ENCODE measurements at regions not wholly inside any gene's neighbourhood (a gene's known extent, or its start where the extent isn't known, plus 50 kb on each side); places are given as distances from the start of the nearest gene placed in this dataset.

DNA sequence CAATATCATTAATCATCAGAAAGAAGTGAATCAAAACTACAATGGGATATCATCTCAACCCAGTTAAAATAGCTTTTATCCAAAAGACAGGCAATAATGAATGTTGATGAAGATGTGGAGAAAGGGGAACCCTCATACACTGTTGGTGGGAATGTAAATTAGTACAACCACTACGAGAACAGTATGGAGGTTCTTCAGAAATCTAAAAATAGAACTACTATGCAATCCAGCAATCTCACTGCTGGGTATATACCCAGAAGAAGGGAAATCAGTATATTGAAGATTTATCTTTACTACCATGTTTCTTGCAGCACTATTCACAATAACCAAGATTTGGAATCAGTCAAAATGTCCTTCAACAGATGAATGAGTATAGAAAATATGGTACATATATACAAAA lies 189.8 kb downstream of the HHIPL2 start:
- DNase-seq: no peak

DNA sequence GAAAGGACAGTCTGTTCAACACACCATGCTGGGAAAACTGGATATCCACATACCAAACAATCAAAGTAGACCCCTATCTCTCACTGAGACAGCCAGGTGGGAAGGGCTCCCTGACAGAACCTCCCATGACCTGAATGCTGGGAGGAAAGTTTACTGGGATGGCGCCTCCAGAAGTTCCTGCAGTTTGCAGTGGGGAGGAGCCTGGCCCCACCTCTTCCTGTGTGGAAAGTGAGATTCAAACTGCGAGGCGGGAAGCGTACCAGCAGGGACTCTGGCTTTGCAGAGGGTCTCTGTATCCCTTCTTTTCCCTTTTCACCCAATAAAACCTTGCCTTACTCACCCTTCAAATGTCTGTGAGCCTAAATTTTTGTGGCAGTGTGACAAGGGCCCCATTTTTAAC lies 190.7 kb downstream of the HHIPL2 start:
- no peak for DNase-seq

DNA sequence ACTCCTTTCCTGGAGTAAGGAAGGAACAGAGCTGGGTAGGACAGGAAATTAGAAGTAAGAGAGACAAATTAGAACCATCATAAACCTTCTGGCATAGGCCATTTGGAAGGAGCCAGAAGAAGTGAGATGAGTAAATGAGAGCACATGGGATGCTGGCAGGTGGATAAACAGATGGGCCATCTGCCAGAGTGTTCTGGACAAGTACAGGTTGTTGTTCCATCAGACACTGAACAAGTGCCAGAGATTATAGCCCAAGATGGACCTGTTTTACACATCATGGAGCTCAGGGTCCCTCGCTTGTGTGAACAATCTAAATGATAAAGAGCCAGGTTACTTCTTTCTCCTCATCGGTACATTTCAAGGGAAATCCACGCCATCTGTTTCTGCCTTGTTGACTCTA lies 200.3 kb downstream of the HHIPL2 start:
- DNase-seq: peak; percentile 75

DNA sequence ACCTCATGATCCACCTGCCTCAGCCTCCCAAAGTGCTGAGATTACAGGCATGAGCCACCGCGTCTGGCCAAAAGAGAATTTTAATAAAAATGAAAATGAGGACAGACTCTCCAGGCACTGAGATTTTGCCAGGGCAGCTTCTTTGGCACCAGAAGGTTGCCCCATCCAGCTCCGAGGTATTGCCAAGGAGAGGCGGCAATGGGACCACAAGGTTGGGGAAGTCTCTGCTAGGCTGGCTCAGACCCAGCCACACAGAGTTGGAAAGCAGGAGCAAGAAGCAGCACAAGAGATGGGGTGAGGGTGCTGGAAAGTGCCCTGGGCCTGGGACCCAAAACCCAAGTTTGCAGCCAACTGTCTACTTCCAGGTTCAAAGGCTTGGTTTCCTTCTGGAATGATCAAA lies 200.9 kb downstream of the HHIPL2 start:
- DNase-seq: no peak

DNA sequence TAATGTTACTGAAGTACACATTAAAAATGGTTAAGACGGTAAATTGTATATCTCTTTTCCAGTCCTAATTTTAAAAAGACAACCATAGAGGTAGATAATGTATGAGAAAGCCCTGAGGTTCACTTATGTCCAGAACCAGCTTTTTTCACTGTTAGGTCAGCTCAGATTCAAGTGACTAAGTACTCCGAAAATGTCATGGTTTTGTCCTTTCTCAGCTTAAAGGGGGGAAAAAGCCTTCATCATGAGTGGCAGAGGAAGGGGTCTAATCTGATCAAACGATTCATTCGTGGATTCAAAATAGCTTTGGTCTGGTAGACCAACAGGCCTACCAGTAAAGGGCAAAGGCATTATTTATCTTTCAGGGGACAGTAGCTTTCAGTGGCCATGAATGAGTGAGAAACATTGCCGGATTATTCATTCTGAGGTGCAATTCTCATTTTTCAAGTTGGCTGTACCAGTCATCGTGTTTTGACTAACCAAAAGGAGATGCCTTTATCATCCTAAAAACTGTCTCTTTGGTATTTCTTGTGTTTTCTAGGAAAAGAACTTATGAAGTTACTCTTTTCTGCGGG lies 208.4 kb downstream of the HHIPL2 start:
- DNase-seq: no peak

DNA sequence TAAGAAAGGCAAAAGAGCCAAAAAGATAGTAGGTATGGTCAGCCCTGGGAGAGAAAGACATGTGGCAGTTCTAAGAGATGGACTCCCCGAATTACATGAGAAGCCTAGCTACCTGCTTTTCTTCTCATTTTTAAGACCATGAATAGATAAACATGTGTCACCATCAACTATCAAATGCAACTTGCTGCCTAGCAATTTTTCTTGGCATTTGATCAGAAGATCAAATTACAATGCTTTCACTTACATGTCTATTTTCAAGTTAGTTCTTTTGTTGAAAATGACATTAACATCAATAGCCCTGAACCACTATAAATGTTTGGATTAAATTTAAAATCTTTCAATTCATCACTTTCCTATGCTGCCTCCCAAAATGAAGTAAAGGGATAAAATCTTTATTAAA lies 212.3 kb downstream of the HHIPL2 start:
- DNase-seq: no peak

DNA sequence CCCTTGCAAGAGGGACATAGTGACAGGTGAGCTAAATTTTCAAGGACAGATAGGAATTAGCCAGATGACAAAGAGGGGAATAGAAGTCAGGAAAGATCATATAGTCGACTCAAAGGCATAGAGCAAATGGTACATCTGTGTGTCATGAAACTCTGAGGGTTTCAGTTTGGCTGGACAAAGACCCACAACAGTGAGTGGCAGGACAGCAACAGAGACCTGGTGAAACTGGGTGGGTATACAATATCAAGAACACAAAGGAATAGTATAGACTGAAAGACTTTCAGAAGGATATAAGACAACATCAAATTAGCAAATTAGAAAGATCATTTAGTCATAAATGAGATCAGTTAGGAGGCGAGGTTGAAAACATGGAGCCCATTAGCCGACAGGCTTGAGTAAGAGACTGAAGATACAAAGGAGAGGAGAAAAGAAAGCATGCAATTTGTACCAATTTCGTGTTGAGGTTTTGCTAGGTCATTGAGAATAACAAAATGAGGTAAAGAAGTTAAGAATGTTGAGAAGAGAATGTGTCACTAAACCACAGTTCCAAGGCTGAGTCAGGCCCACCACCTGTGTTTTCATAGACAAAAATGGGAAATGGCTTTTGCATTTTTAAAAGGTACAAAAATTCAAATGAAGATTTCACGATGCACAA lies 213.8 kb downstream of the HHIPL2 start:
- DNase-seq: no peak

DNA sequence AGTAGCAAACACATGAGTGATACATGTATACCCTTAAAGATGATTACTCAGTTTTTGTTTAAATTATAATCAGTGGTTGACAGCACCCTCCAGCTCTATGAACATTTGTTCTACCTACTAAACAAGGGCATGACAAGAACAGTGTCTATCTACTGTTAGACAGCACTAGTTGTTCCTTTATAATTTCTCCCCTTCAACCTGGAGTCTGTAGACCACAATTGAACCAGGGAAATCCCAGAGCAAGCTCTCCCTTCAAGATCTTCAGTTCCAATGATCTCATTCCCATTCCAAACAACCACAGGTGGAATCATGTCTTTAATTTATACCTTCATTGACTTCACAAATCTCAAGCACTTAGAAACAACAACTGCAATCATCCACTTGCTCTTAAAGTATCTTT lies 216.1 kb downstream of the HHIPL2 start:
- DNase-seq: no peak

DNA sequence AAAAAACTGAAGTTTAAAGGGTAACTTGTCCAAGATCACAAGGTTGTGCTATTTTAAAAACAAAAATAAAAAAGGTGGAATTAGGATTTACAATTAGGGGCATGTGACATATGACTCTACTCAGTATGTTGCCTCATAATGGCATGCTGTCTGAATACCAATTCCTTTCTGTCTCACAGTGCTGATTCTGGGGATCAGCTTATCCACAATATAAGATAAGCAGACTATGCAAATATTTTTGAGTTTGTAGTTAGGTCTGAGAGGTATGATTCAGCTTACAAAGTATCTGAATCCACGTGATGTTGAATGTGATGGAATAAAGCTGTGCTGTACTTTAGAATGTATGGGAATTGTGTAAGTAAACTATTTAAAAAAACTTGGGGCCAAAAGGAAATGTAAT lies 216.6 kb downstream of the HHIPL2 start:
- DNase-seq: no peak

DNA sequence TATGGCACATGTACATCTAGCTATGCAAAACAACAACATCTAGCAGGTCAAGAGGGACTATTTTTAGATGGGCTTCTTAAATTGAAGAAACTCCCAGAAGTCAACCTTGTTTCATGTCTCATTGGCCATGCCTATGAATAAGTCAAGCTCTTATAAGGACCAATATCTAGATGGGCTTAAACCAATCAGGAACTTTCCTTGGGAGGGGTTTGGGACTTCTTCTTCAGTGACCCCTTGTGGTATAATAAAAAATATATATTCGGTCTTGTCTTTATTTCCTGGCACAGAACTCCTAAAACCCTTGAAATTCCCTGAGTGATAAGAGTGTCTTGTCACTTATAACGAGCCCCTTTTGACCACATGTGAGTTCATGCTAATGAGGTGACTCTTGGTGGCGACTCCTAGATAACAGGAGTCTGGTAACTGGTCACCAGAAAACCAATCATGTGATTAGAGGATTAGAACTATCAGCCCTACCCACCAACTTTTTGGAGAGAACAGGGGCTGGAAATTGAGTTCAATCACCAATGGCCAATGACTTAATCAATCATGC lies 218.3 kb downstream of the HHIPL2 start:
- no peak for DNase-seq

DNA sequence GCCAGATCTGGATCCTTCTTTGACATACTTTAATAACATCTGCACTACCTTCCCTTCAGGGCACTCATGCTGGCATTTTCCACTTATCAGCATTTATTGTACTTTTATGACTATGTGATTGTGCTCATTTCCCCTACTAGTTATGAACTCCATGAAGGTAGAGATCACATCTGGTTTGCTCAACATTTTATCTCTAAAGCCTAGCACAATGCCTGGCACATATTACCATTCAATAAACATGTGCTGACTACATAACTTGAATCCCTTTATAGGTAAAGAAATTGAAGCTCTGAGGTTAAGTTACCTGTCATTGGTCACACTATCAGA lies 221.2 kb downstream of the HHIPL2 start:
- DNase-seq: no peak

DNA sequence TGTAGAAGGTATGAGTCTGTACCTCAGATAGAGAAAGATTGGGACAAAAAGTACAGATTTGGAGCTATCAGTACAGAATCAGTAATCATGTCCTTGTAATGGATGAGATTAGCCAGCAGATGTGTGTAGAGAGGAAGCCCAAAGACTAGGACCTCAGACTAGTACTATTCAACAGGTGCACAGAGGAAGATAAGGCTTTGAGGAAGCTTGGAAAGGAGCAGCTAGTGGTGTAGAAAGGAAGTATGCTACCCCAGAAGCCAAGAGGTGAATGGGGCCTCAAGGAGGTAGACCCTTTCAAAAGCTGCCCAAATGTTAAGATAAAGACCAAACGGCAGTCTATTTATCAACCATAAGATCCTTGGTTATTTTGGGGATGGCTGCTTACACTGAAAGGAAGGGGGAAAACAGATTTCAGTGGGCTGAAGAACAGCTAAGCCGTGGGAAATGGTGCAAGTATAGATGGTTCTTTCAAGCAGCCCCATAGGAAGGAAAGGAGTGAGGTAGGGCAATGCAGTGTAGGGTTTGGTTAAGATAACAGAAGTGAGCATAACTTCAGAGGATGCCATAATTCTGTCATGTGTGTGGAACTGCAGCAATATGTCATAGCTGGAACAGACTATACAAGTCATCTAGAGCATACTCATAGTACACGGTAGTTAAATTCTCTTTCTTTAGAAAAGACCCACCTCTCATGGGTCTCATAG lies 221.7 kb downstream of the HHIPL2 start:
- DNase-seq: no peak

DNA sequence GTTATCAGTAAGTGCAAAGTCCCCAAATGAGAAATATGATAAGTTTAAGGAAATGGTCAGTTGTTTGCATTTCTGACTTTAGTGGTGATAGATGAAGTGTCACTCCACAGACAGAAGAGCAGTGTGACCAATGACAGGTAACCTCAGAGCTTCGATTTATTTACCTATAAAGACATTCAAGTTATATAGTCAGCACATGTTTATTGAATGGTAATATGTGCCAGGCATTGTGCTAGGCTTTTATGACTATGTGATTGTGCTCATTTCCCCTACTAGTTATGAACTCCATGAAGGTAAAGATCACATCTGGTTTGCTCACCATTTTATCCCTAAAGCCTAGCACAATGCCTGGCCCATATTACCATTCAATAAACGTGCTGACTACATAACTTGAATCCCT lies 222.4 kb downstream of the HHIPL2 start:
- DNase-seq: no peak

DNA sequence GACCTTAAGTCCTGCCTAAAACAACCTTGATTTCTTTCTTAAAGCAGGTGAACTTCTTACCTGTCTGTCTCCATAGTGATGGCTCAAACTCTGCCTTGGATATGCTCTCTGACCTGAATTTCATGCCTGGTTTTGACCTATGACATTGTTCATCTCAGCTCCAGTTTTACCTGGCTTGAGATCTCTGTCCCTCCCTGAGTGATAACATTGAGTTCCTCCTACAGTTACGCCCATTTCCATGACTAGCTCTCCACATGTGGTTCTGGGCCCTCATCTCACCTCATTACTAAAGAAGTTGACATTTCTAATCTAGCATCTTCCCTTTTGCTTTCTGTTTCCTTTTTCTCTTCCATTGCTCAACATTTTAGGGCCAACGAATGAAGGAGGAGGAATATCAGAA lies 233.1 kb downstream of the HHIPL2 start:
- no peak for DNase-seq

DNA sequence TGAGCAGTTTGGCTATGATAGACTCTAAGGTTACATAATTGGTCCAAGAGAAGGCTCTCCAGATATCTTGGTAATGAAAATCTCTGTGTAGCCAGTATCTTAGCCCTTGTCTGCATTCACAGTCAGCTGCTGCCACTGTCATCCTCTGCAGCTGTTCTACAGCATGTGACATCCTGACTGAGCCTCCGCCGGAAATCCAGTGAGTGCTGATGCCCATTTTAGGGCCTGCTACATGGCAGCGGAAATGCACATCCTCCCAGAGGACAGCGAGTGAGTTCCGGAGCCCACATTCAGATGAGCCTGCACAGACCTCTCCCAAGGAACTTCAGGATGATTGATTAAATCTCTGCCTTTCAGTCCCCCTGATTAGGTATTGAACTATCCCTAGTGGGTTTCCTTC lies 237.1 kb downstream of the HHIPL2 start:
- DNase-seq: no peak

DNA sequence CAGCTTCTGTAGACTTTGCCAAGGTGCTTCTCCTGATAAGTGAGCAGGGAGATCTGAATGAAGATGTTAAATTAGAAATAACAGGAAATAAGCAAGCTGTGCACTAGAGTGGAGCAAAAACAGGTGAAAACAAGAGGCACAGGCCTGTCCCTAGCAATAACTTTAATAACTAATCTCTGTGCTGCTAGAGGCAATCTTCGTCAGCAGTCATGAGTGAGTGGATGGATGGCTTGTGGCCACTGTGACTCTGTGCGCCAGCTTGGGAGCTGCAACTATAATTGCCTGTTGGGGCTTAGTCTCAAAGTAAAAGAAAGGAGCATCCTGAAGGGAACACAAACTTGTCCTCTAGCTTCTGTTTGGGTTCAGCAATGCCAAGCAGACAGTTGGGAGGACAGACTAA lies 240.3 kb downstream of the HHIPL2 start:
- DNase-seq: no peak

DNA sequence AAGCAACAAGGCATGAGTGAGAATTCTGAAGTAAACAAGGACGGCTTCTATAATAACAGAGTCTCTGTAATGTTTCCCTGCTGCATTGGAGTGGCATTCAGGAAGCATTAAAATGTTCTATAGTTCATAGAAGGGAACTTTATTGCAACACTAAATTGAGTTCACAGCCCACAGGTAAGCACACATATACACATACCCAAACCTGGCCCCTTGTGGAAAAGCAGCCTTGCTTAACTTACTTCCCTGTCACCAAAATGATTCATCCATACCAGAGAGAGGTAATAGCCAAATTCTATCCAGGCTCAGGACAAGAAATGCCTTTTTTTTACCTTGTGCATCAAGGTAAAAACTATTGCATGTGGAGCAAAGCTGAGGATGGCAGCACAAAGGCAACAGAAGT lies 241.4 kb downstream of the HHIPL2 start:
- DNase-seq: no peak

DNA sequence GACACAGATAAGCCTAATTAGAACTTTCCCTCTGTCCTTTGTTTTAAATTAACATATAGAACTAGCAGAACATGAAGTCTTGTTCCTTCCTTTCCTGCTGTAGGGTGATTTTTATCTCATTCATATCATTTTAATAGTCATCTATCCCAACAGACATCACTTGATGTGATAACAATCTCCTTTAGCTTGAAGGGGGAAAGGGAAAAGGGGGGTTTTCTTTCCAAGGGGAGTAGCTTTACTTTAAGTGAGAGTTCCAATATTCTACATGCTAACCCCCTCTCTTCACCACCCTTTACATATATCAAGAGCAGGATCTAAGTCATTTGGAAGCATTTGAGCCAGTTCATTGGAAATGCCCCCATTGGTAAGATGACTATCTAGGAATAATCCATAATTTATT lies 241.9 kb downstream of the HHIPL2 start:
- DNase-seq: no peak

DNA sequence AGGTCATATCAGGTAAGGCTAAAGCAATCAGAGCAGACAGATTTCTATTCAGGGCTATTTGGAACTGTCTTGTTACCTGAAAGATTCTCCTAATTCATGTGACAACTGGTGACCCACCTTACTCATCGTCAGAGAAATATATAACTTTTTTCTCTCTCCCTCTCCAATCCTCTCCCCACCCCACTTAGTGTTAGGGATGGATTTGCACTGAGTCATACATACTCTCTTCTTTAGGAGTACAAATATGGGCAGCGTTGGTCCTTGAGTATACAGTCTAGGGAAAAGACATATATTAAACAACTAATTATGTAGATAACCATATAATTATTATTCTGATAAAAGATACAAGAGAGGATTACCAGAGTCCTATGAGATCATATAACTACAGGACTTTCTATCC lies 246.3 kb downstream of the HHIPL2 start:
- DNase-seq: no peak

DNA sequence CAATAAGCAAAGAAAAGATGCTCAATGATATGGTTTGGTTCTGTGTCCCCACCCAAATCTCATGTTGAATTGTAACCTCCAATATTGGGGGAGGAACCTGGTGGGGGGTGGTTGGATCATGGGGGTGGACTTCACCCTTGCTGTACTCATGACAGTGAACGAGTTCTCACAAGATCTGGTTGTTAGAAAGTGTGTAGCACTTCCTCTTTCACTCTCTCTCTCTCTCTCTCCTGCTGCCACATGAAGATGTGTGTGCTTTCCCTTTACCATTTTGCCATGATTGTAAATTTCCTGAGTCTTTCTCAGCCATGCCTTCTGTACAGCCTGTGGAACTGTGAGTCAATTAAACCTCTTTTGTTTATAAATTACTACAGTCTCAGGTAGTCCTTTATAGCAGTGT lies 248.4 kb downstream of the HHIPL2 start:
- DNase-seq: no peak

DNA sequence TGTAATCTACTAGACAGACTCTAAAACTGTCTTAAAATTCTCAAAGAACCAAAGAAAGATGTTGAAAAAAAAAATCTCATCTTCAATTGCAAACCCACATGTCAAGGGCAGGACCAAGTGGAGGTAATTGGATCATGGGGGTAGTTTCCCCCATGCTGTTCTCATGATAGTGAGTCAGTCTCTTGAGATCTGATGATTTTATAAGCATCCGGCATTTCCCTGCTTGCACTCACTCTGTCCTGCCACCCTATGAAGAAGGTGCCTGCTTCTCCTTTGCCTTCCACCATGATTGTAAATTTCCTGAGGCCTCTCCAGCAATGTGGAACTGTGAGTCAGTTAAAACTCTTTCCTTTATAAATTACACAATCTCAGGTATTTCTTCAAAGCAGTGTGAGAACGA lies 257.0 kb downstream of the HHIPL2 start:
- no peak for DNase-seq

DNA sequence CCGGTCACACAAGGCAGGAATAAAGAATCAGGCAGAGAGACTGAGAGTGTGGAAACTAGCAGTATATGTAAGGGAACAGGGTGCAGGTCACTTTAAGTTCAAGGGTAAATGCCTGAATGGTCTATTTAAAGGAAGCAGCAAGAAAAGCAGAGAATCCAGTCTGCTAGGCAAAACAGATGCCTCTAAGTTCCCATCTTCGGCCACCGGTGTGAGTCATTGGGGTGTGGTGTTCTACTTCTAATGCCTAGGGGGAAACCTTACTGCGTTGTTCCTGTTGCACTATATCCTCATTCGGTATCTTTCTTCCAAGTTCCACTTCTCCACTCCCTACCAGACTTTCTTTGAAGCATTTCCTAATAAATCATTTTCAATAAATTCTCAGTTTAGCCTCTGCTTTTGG lies 259.9 kb downstream of the HHIPL2 start:
- DNase-seq: no peak

DNA sequence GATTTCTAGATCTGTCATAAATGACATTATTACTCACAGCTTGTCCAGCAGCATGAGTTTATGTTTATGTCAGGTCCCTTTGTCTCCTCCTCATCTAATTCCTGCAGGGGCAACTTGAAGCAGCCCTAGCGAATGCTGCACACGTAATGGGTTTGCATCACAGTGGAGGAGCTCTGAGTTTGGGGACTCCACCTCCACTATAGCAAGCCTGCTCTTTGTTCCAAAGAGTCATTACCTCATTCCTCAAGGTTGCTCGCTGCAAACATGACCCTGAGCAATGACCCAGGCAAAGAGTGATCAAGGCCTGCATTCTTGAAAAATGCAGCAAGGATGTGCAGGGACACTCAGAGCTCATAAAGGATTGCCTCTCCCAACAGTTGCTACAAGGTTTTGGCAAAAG lies 261.9 kb downstream of the HHIPL2 start:
- no peak for DNase-seq

DNA sequence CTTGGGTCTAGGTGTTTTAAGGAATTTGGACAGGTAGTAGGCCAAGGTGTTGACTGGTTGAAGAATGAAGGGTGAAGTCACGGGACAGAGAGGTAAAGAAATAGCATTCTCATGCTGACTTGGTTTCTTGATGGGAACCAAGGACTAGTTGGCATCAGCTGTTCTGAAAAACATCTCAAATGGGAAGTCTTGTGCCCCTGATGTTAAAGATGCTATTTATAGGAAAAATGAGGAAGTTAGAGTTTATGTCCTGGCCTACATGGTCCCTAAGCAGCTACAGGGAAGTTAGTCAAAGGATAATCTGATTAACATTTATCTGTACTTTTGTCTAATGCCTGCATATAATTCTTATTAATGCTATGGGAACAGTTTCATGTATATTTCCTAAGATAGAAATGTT lies 262.4 kb downstream of the HHIPL2 start:
- no peak for DNase-seq

DNA sequence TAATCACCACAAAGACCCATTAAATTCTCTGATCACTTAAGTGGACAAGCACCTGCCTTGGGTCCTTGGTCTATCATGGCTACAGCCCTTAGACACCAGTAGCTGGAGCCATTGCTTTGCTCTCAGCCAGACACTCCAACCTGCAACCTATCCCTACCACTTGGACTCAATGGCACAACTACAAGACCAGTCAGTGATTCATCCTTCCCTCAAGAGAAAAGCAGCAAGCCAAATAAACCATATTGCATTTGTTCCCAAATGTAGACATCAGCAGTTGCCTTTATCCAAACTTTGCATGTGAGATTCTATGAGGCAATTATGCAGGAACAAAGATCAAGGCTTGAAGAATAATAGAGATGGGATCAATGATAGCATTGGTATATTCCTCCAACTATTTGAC lies 263.4 kb downstream of the HHIPL2 start:
- DNase-seq: no peak

Data from NCI-H1694 treated with DMSO at 0.1 percent for 48 hours (cell line).